8988T (cell line): ENCODE measurements at regions not wholly inside any gene's neighbourhood (a gene's known extent, or its start where the extent isn't known, plus 50 kb on each side); places are given as distances from the start of the nearest gene placed in this dataset.

Experiments
- DNase-seq: peaks from one replicate; pipeline ENCODE4 v3.0.0; 2011

GRCh38 chr4:102441978-102442911, 58.9 kb upstream of the NFKB1 start:
- DNase-seq, result no peak

DNA sequence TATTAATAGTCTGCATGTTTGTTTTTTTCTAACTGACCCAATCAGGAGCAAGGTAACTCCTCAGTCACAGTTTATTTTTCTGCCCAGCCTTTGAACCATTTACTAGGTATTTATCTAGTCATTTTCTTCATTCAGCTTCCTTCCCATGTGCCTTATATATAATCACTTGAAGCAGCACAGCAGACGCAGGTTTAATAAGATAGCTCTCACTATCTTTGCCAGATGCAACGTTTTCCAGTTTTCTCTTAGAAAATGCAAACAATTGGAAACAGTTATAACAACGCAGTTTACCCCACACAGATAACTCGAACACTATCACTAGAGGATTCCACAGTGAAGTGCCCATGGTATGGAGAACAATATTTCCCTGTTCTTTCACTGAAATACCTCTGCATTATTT, 56.4 kb upstream of the NFKB1 start:
- no peak for DNase-seq

- DNase-seq, result no peak
Measured at GRCh38 chr4:102445213-102445612, 55.9 kb upstream of the NFKB1 start.

GRCh38 chr4:102447413-102447812, 53.7 kb upstream of the NFKB1 start:
- DNase-seq, result no peak

DNA sequence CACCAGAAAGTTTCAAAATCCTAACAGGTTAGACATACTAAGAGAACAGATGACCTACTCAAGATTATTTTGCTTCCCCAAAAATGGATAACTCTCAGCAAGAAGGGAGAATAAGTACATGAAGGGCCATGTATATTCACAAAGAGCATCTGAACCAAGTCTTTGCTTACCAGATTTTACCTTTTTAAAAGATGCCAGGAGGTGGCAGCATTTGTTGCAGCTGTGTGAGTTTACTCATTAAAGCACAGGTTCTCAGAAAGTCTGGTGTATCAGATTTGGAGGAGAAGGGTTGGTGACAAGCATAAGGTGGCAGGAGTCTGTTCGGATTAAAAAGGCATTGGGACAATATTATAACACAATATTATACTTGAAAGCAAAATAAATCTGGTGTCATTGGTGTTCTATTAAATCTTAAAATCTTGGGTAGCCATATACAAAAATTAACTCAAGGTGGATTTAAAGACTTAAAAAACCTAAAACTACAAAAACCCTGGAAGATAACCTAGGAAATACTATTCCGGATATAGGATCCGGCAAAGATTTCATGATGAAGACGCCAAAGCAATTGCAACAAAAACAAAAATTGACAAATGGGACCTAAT, 51.3 kb upstream of the NFKB1 start:
- DNase-seq, result peak; percentile 12

DNA sequence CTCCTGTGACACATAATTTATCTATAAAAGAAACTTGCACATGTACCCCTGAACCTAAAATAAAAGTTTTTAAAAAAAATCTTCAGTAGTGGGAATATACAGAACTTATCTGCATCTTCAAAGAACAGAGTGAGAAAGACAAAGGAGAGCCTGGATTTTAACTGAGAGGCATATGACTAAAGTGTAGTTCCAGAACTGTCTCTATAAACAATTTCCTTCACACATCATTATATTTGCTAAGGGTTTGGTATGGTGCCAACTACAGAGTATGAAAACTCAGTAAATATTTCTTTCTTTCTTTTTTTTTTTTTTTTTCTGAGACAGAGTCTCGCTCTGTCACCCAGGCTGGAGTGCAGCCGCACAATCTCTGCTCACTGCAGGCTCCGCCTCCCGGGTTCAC, 49.9 kb upstream of the NFKB1 start:
- DNase-seq, result no peak
